ENCODE measurements at regions not wholly inside any gene's neighbourhood (a gene's known extent, or its start where the extent isn't known, plus 50 kb on each side); places are given as distances from the start of the nearest gene placed in this dataset.

GRCh38 chr1:30325085-30325935 is 398.1 kb downstream of the MATN1 start:
- DNase-seq: no peak

GRCh38 chr1:30324251-30325084 is 398.9 kb downstream of the MATN1 start:
- DNase-seq: no peak

GRCh38 chr1:30323841-30324240 is 399.5 kb downstream of the MATN1 start:
- DNase-seq: no peak

- no peak for DNase-seq
Measured at GRCh38 chr1:30323352-30323751, 400.0 kb downstream of the MATN1 start.

GRCh38 chr1:30322859-30323257 is 400.5 kb downstream of the MATN1 start:
- DNase-seq: no peak

GRCh38 chr1:30321996-30322858 is 401.2 kb downstream of the MATN1 start:
- no peak for DNase-seq

- no peak for DNase-seq
Measured at GRCh38 chr1:30321246-30321910, 402.0 kb downstream of the MATN1 start.

- no peak for DNase-seq
Measured at GRCh38 chr1:30320581-30320890, 402.8 kb downstream of the MATN1 start.

- DNase-seq: no peak
Measured at GRCh38 chr1:30319765-30320580, 403.4 kb downstream of the MATN1 start.

GRCh38 chr1:30318864-30319718 is 404.3 kb downstream of the MATN1 start:
- no peak for DNase-seq

- DNase-seq: no peak
Measured at GRCh38 chr1:30318413-30318812, 405.0 kb downstream of the MATN1 start.

GRCh38 chr1:30317921-30318320 is 405.5 kb downstream of the MATN1 start:
- no peak for DNase-seq

GRCh38 chr1:30316056-30316455 is 407.3 kb downstream of the MATN1 start:
- no peak for DNase-seq

GRCh38 chr1:30315185-30315960 is 408.0 kb downstream of the MATN1 start:
- no peak for DNase-seq

GRCh38 chr1:30314591-30314990 is 408.8 kb downstream of the MATN1 start:
- DNase-seq: no peak

GRCh38 chr1:30313584-30313983 is 409.8 kb downstream of the MATN1 start:
- no peak for DNase-seq

GRCh38 chr1:30313176-30313575 is 410.2 kb downstream of the MATN1 start:
- DNase-seq: no peak

- DNase-seq: no peak
Measured at GRCh38 chr1:30312226-30312625, 411.2 kb downstream of the MATN1 start.

- no peak for DNase-seq
Measured at GRCh38 chr1:30311749-30312148, 411.6 kb downstream of the MATN1 start.
